IMR-90 (cell line): ENCODE measurements at regions not wholly inside any gene's neighbourhood (a gene's known extent, or its start where the extent isn't known, plus 50 kb on each side); places are given as distances from the start of the nearest gene placed in this dataset.

Experiments used
- ATAC-seq: fragments of 200-7000 bp; cut with Tn5 transposase; 2 replicates; pipeline ENCODE4 v1.9.1; 2020; ENCODE audit warnings: low read depth, mild to moderate bottlenecking, moderate library complexity
- BruUV-seq: library from RNA; stranded (reverse); fragments of 400-500 nt; replicated peaks from 2 replicates; lab custom pipeline; 2021; lab: Mats Ljungman, UMichigan
- CTCF ChIA-PET: fragments of 300-600 bp; formaldehyde crosslinking; extraction: SDS; loops from one replicate; lab custom pipeline; 2021; ENCODE audit warnings: antibody characterized with exemption; lab: Yijun Ruan, JAX
- POLR2A ChIA-PET: fragments of 300-600 bp; sonication (Branson Sonifier 250); formaldehyde crosslinking; loops from one replicate; lab custom pipeline; 2022; ENCODE audit warnings: antibody characterized with exemption; ENCODE audit not compliant: unreplicated experiment; lab: Charles Lee
- DNase-seq: peaks from one replicate; pipeline ENCODE4 v3.0.0; 2013
- H2AFZ ChIP-seq: replicated peaks from 2 replicates; pipeline ENCODE3; 2013; ENCODE audit warnings: low read length, mild to moderate bottlenecking; ENCODE audit not compliant: poor library complexity
- H2AK5ac ChIP-seq: 2 replicates; pipeline ENCODE4 v1.6.1; 2013; ENCODE audit warnings: low read depth, low read length, inconsistent platforms
- H2AK9ac ChIP-seq: replicated peaks from 2 replicates; pipeline ENCODE3; 2013; ENCODE audit warnings: mild to moderate bottlenecking, low read depth, low read length, moderate library complexity; ENCODE audit not compliant: poor library complexity
- H2BK120ac ChIP-seq: 2 replicates; pipeline ENCODE4 v1.6.1; 2013; ENCODE audit warnings: low read depth, low read length, inconsistent platforms
- H2BK15ac ChIP-seq: 3 replicates; pipeline ENCODE4 v1.6.1; 2013; ENCODE audit warnings: low read depth, low read length, inconsistent platforms
- H2BK20ac ChIP-seq: 2 replicates; pipeline ENCODE4 v1.6.1; 2013; ENCODE audit warnings: low read depth, mild to moderate bottlenecking, inconsistent platforms, low read length, moderate library complexity
- H2BK5ac ChIP-seq: 2 replicates; pipeline ENCODE4 v1.6.1; 2013; ENCODE audit warnings: mild to moderate bottlenecking, low read depth, low read length, inconsistent platforms; ENCODE audit not compliant: poor library complexity, severe bottlenecking
- H3K14ac ChIP-seq: replicated peaks from 2 replicates; pipeline ENCODE4 v1.6.1; 2013; ENCODE audit warnings: low read depth, low read length, inconsistent platforms
- H3K18ac ChIP-seq: 2 replicates; pipeline ENCODE4 v1.6.1; 2013; ENCODE audit warnings: low read depth, low read length, control low read depth
- H3K23ac ChIP-seq: 2 replicates; pipeline ENCODE4 v1.6.1; 2013; ENCODE audit warnings: low read depth, low read length, inconsistent platforms
- H3K27ac ChIP-seq: 2 replicates; pipeline ENCODE4 v1.5.1; 2013; ENCODE audit warnings: mild to moderate bottlenecking, control low read depth, low read length; ENCODE audit not compliant: insufficient read depth
- H3K27me3 ChIP-seq: 2 replicates; pipeline ENCODE4 v1.6.1; 2013; ENCODE audit warnings: low read length; ENCODE audit not compliant: control insufficient read depth, insufficient read depth
- H3K36me3 ChIP-seq: 2 replicates; pipeline ENCODE4 v1.6.1; 2013; ENCODE audit warnings: low read length, mixed read lengths; ENCODE audit not compliant: control insufficient read depth, insufficient read depth
- H3K4ac ChIP-seq: 2 replicates; pipeline ENCODE4 v1.6.1; 2013; ENCODE audit warnings: low read depth, low read length, inconsistent platforms
- H3K4me1 ChIP-seq: 2 replicates; pipeline ENCODE4 v1.6.1; 2013; ENCODE audit warnings: low read length, mixed read lengths; ENCODE audit not compliant: control insufficient read depth, insufficient read depth
- H3K4me2 ChIP-seq: 2 replicates; pipeline ENCODE4 v1.6.1; 2013; ENCODE audit warnings: low read depth, mild to moderate bottlenecking, control low read depth, low read length, moderate library complexity
- H3K4me3 ChIP-seq: 2 replicates; pipeline ENCODE4 v1.5.1; 2013; ENCODE audit warnings: low read depth, mild to moderate bottlenecking, control low read depth, low read length, moderate library complexity; ENCODE audit not compliant: insufficient read depth
- H3K56ac ChIP-seq: 2 replicates; pipeline ENCODE4 v1.6.1; 2013; ENCODE audit warnings: low read length, inconsistent platforms; ENCODE audit not compliant: insufficient read depth; ENCODE audit errors: extremely low read depth
- H3K79me1 ChIP-seq, 2 experiments: 2 replicates each; pipeline ENCODE4 v1.6.1; 2013; ENCODE audit warnings: low read length in 2 of 2, inconsistent platforms in 1 of 2, low read depth in 1 of 2
- H3K9ac ChIP-seq: 2 replicates; pipeline ENCODE4 v1.6.1; 2013; ENCODE audit warnings: low read depth, low read length, control low read depth
- H3K9me1 ChIP-seq: 2 replicates; pipeline ENCODE4 v1.6.1; 2013; ENCODE audit warnings: low read length, inconsistent platforms; ENCODE audit not compliant: insufficient read depth
- H3K9me3 ChIP-seq: 2 replicates; pipeline ENCODE4 v1.6.1; 2013; ENCODE audit warnings: low read length; ENCODE audit not compliant: control insufficient read depth, insufficient read depth
- H4K20me1 ChIP-seq: 2 replicates; pipeline ENCODE4 v1.6.1; 2013; ENCODE audit warnings: low read length, inconsistent platforms; ENCODE audit not compliant: insufficient read depth
- H4K5ac ChIP-seq: 2 replicates; pipeline ENCODE4 v1.6.1; 2013; ENCODE audit warnings: mild to moderate bottlenecking, low read depth, low read length, control low read depth
- H4K8ac ChIP-seq, 2 experiments: 2 replicates each; pipeline ENCODE4 v1.6.1; 2013; ENCODE audit warnings: low read depth in 2 of 2, low read length in 2 of 2, control low read depth in 1 of 2, inconsistent platforms in 1 of 2
- H4K91ac ChIP-seq: 2 replicates; pipeline ENCODE4 v1.6.1; 2013; ENCODE audit warnings: low read depth, low read length, inconsistent platforms; ENCODE audit not compliant: insufficient read depth
- CEBPB ChIP-seq: IDR thresholded peaks from 2 replicates; pipeline ENCODE4 v1.6.1; 2012; ENCODE audit warnings: low read depth, low read length, improper control_type of control experiment
- ELK1 ChIP-seq: fragments of 150-350 bp; IDR thresholded peaks from 2 replicates; pipeline ENCODE4 v1.6.1; 2016; ENCODE audit warnings: low read depth, mild to moderate bottlenecking, low read length, moderate library complexity, borderline replicate concordance
- FOS ChIP-seq: fragments of 150-350 bp; IDR thresholded peaks from 2 replicates; pipeline ENCODE4 v1.6.1; 2016; ENCODE audit warnings: low read depth, low read length
- MAFK ChIP-seq: IDR thresholded peaks from 2 replicates; pipeline ENCODE4 v1.6.1; 2012; ENCODE audit warnings: low read depth, low read length, improper control_type of control experiment
- MAZ ChIP-seq: IDR thresholded peaks from 2 replicates; pipeline ENCODE4 v1.6.1; 2012; ENCODE audit warnings: low read depth, mild to moderate bottlenecking, low read length, improper control_type of control experiment, moderate library complexity, borderline replicate concordance
- MXI1 ChIP-seq: IDR thresholded peaks from 2 replicates; pipeline ENCODE4 v1.6.1; 2012; ENCODE audit warnings: low read depth, mild to moderate bottlenecking, low read length, moderate library complexity, borderline replicate concordance
- NFE2L2 ChIP-seq: fragments of 150-350 bp; IDR thresholded peaks from 2 replicates; pipeline ENCODE4 v1.6.1; 2016; ENCODE audit warnings: low read depth, mild to moderate bottlenecking, low read length
- POLR2A ChIP-seq: IDR thresholded peaks from 2 replicates; pipeline ENCODE4 v1.6.1; 2012; ENCODE audit warnings: mild to moderate bottlenecking, low read depth, low read length
- RAD21 ChIP-seq: IDR thresholded peaks from 2 replicates; pipeline ENCODE4 v1.6.1; 2012; ENCODE audit warnings: low read length, improper control_type of control experiment
- RCOR1 ChIP-seq: IDR thresholded peaks from 2 replicates; pipeline ENCODE4 v1.6.1; 2012; ENCODE audit warnings: mild to moderate bottlenecking, low read length, improper control_type of control experiment; ENCODE audit not compliant: insufficient replicate concordance
- RFX5 ChIP-seq: IDR thresholded peaks from 2 replicates; pipeline ENCODE4 v1.8.0; 2012; ENCODE audit warnings: low read depth, mild to moderate bottlenecking, low read length, moderate library complexity
- SMC3 ChIP-seq: fragments of 150-350 bp; IDR thresholded peaks from 2 replicates; pipeline ENCODE4 v1.6.1; 2016; ENCODE audit warnings: low read depth, mild to moderate bottlenecking, antibody characterized with exemption, low read length, moderate library complexity
- WGBS, 2 experiments: methylation state at CpG; one replicate each; pipeline versions ENCODE4 v1.1.5 to v1.1.7; 2013; ENCODE audit warnings: missing lambda C conversion rate in 2 of 2; ENCODE audit not compliant: insufficient read length in 1 of 2; ENCODE audit errors: extremely low coverage in 2 of 2; 5-methylcytosine and 5-hydroxymethylcytosine counted together
- dilution Hi-C: fragments of 300-500 bp; cut with HindIII; formaldehyde crosslinking; loops from one replicate; pipeline ENCODE4 v1.14.3; 2018; ENCODE audit warnings: low sequenced_read_pairs; ENCODE audit not compliant: unreplicated experiment
- in situ Hi-C: fragments of 300-500 bp; cut with MboI; formaldehyde crosslinking; loops from 3 replicates; pipeline ENCODE4 v1.14.3; 2019; ENCODE audit warnings: low sequenced_read_pairs, inconsistent platforms, mixed read lengths
- intact Hi-C: fragments of 100-400 bp; cut with micrococcal nuclease; formaldehyde crosslinking; loops from 2 replicates; pipeline ENCODE4 v1.10.0; 2022
- TF ChIP-seq, protein P1 (sequence below): conservative IDR thresholded peaks from 2 replicates; pipeline ENCODE4 v1.5.1; 2012; ENCODE audit warnings: mild to moderate bottlenecking, low read depth, low read length, improper control_type of control experiment

- TF ChIP-seq SMC3, result no peak
- TF ChIP-seq CEBPB, result no peak
- no peak for TF ChIP-seq RFX5
- TF ChIP-seq RAD21, result no peak
- no peak for TF ChIP-seq MXI1
- no peak for TF ChIP-seq RCOR1
- no peak for TF ChIP-seq NFE2L2
- no peak for TF ChIP-seq MAZ
- no peak for TF ChIP-seq MAFK
- TF ChIP-seq ELK1, result no peak
- no peak for TF ChIP-seq FOS
- TF ChIP-seq, protein P1, sequence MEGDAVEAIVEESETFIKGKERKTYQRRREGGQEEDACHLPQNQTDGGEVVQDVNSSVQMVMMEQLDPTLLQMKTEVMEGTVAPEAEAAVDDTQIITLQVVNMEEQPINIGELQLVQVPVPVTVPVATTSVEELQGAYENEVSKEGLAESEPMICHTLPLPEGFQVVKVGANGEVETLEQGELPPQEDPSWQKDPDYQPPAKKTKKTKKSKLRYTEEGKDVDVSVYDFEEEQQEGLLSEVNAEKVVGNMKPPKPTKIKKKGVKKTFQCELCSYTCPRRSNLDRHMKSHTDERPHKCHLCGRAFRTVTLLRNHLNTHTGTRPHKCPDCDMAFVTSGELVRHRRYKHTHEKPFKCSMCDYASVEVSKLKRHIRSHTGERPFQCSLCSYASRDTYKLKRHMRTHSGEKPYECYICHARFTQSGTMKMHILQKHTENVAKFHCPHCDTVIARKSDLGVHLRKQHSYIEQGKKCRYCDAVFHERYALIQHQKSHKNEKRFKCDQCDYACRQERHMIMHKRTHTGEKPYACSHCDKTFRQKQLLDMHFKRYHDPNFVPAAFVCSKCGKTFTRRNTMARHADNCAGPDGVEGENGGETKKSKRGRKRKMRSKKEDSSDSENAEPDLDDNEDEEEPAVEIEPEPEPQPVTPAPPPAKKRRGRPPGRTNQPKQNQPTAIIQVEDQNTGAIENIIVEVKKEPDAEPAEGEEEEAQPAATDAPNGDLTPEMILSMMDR, result no peak
- no peak for TF ChIP-seq POLR2A
- in situ Hi-C loops (no loop called here), intact Hi-C loops (no loop called here), dilution Hi-C loops (no loop called here)
- Histone ChIP-seq H2BK15ac (no peak overlapping the region), H3K4me2 (no peak overlapping the region), H2BK20ac (no peak overlapping the region), H3K9me3 (peaks cover 2% of the 10 kb centered on the region), H3K14ac (no peak overlapping the region), H3K4ac (no peak overlapping the region), H3K27ac (no peak overlapping the region), H2BK120ac (no peak overlapping the region), H2BK5ac (no peak overlapping the region), H3K36me3 (no peaks in the 10 kb centered on the region), H3K27me3 (no peaks in the 10 kb centered on the region), H3K56ac (no peak overlapping the region), H2AK5ac (no peak overlapping the region), H2AK9ac (no peak overlapping the region), H3K9me1 (peaks cover 2% of the 10 kb centered on the region), H4K20me1 (no peaks in the 10 kb centered on the region), H3K4me3 (no peak overlapping the region), H4K5ac (no peak overlapping the region), H3K9ac (no peak overlapping the region), H4K91ac (no peak overlapping the region), H3K4me1 (peaks cover 5% of the 10 kb centered on the region), H3K18ac (no peak overlapping the region), H2AFZ (no peak overlapping the region), H4K8ac (no peak overlapping the region), H3K23ac (no peak overlapping the region), H3K79me1 (no peaks in the 10 kb centered on the region)
- ChIA-PET CTCF (no interaction called here), POLR2A (no interaction called here)
- BruUV-seq, result no TSS peak
- WGBS, 2 experiments, result no CpG with 5 or more reads among the region's 3 CpGs
- DNase-seq (no peak), ATAC-seq (no peak)
Measured at GRCh38 chr11:88439356-88439755, 101.8 kb upstream of the CTSC start.
